Gastroesophageal sphincter (tissue), 4 donors: ENCODE measurements at regions not wholly inside any gene's neighbourhood (a gene's known extent, or its start where the extent isn't known, plus 50 kb on each side); places are given as distances from the start of the nearest gene placed in this dataset.

Source experiments
- ATAC-seq: fragments of 150-250 bp; one replicate; pipeline ENCODE4 v1.9.1; 2016; ENCODE audit warnings: mild to moderate bottlenecking, moderate library complexity
- H3K27ac ChIP-seq, 4 donors: fragments of 200-600 bp; sonication (generic) in 3 of 4; 1 replicate in 3 of 4; 2 replicates in 1 of 4; pipeline ENCODE4 v1.5.1; 2016 to 2019
- H3K27me3 ChIP-seq: fragments of 200-600 bp; sonication (generic); one replicate; pipeline ENCODE4 v1.5.1; 2019
- H3K36me3 ChIP-seq, 2 donors: fragments of 200-600 bp; sonication (generic); one replicate each; pipeline ENCODE4 v1.5.1; 2019; ENCODE audit warnings: control low read depth in 1 of 2
- H3K4me1 ChIP-seq, 3 donors: fragments of 200-600 bp; sonication (generic); 1 replicate in 2 of 3; 2 replicates in 1 of 3; pipeline ENCODE4 v1.5.1; 2016 to 2019; ENCODE audit warnings: control low read depth in 2 of 3
- H3K4me3 ChIP-seq, 2 donors: fragments of 200-600 bp; sonication (generic); one replicate each; pipeline ENCODE4 v1.5.1; 2019; ENCODE audit warnings: mild to moderate bottlenecking in 1 of 2, moderate library complexity in 1 of 2
- H3K9me3 ChIP-seq, 3 donors: fragments of 200-600 bp; sonication (generic); one replicate each; pipeline ENCODE4 v1.5.1; 2017 to 2019; ENCODE audit warnings: control low read depth in 2 of 3
- CTCF ChIP-seq, 4 experiments: fragments of 200-600 bp in 2 of 4; fragments of 450-650 bp in 2 of 4; sonication (generic) in 1 of 4; IDR thresholded peaks; one replicate each; pipeline ENCODE4 v1.5.1; 2017 to 2019; ENCODE audit warnings: antibody characterized with exemption in 4 of 4, mild to moderate bottlenecking in 2 of 4, moderate library complexity in 2 of 4
- EP300 ChIP-seq: sonication (generic); formaldehyde crosslinking; IDR thresholded peaks from one replicate; pipeline ENCODE4 v1.6.1; 2017; ENCODE audit warnings: antibody characterized with exemption, mild to moderate bottlenecking
- POLR2A ChIP-seq, 2 donors: fragments of 450-650 bp; IDR thresholded peaks; one replicate each; pipeline ENCODE4 v1.6.1; 2017; ENCODE audit warnings: antibody characterized with exemption in 2 of 2, mild to moderate bottlenecking in 2 of 2, moderate library complexity in 1 of 2
- POLR2AphosphoS5 ChIP-seq: sonication (generic); formaldehyde crosslinking; IDR thresholded peaks from one replicate; pipeline ENCODE4 v1.6.1; 2017; ENCODE audit warnings: antibody characterized with exemption
- WGBS, 2 donors: methylation state at CpG; one replicate each; pipeline ENCODE4 v1.1.5; 2018; ENCODE audit warnings: low coverage in 1 of 2; 5-methylcytosine and 5-hydroxymethylcytosine counted together

GRCh38 chr2:88810017-88810416 is 118.5 kb downstream of the RPIA start:
- H3K9me3 ChIP-seq, result no peaks in the 10 kb centered on the region
- H3K4me1 ChIP-seq, result no peaks in the 10 kb centered on the region
- TF ChIP-seq CTCF (IDR thresholded peaks at IDR 0.05) (no peak), EP300 (no peak), POLR2A (IDR thresholded peaks at IDR 0.05) (no peak), POLR2AphosphoS5 (no peak)
- no peak overlapping the region for H3K4me3 ChIP-seq
- WGBS, 2 donors, result 32% methylated on average over 2 of the region's 2 CpGs; no CpG with 5 or more reads in 1 of the 2 donors
- no peak overlapping the region for H3K27ac ChIP-seq
- no peak for ATAC-seq
- peaks cover 28% of the 10 kb centered on the region for H3K27me3 ChIP-seq
- H3K36me3 ChIP-seq, result no peaks in the 10 kb centered on the region

GRCh38 chr2:88810488-88810887 is 119.0 kb downstream of the RPIA start:
- no peak overlapping the region for H3K27ac ChIP-seq
- no peak for TF ChIP-seq POLR2AphosphoS5
- TF ChIP-seq POLR2A (IDR thresholded peaks at IDR 0.05), result no peak
- no peak for TF ChIP-seq EP300
- no peak for TF ChIP-seq CTCF (IDR thresholded peaks at IDR 0.05)
- peaks cover 28% of the 10 kb centered on the region for H3K27me3 ChIP-seq
- H3K9me3 ChIP-seq, result peaks cover 0 to under 1% (median 0%) of the 10 kb centered on the region in 3 donors
- H3K4me3 ChIP-seq, result no peak overlapping the region
- no peaks in the 10 kb centered on the region for H3K36me3 ChIP-seq
- WGBS, 2 donors, result 84% methylated on average over 3 of the region's 8 CpGs; no CpG with 5 or more reads in 1 of the 2 donors
- ATAC-seq, result no peak
- no peaks in the 10 kb centered on the region for H3K4me1 ChIP-seq

DNA sequence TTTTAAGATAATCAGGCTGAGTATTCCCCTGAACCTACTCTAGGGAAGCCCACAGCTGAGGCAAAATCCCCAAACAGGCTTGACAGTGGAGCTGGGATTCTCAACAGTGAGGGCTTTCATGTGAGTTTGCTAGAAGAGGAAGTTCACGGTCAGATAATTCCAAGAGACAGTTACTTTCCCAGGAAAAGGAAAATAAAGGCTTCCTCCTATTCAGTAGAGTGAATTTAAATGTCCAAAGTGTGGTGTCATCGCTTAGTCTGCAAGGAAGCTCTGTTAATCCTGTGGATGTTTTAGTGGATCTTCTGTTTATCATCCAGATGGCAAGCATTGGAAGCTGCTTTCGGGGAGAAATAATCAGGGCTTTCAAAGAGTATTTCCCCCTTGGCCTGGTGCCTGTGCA is 119.8 kb downstream of the RPIA start:
- whole genome bisulfite sequencing, 2 donors, result 37 to 55% methylated on average over 3 of the region's 3 CpGs
- no peak overlapping the region for H3K27ac ChIP-seq
- H3K27me3 ChIP-seq, result peaks cover 28% of the 10 kb centered on the region
- no peak overlapping the region for H3K4me3 ChIP-seq
- ATAC-seq, result no peak
- no peaks in the 10 kb centered on the region for H3K36me3 ChIP-seq
- no peaks in the 10 kb centered on the region for H3K4me1 ChIP-seq
- H3K9me3 ChIP-seq, result peaks cover 0 to 8% (median 0%) of the 10 kb centered on the region in 3 donors
- no peak for TF ChIP-seq POLR2AphosphoS5
- no peak for TF ChIP-seq POLR2A (IDR thresholded peaks at IDR 0.05)
- TF ChIP-seq EP300, result no peak
- TF ChIP-seq CTCF (IDR thresholded peaks at IDR 0.05), result no peak

DNA sequence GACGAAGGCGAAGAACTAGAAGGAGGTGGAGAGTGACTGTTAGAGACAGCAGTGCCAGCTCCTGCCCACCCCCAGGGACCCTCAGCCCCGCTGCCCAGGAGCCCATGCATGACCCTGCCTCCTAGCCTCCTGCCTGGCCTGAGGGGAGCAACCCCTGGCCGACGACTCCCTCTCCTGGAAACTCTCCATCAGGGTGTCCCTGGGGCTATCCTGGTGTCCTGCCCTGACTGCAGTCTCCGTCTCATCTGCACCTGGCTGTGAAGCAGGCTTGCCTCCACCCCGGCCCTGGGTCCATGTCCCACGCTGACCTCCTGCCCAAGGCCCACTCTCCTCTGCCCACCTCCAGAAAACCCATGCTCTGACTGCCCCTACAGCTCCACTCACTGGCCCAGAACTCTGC is 120.2 kb downstream of the RPIA start:
- H3K27ac ChIP-seq, result no peak overlapping the region
- WGBS, 2 donors, result 80 to 88% methylated on average over 3 to 4 of the region's 8 CpGs
- TF ChIP-seq POLR2AphosphoS5 (no peak), POLR2A (IDR thresholded peaks at IDR 0.05) (no peak), EP300 (no peak), CTCF (IDR thresholded peaks at IDR 0.05) (no peak)

GRCh38 chr2:88813612-88814011 is 122.1 kb downstream of the RPIA start:
- H3K27me3 ChIP-seq, result peaks cover 12% of the 10 kb centered on the region
- no peak for ATAC-seq
- 100% methylated on average over 1 of the region's 4 CpGs; no CpG with 5 or more reads in 1 of the 2 donors for WGBS, 2 donors
- no peak for TF ChIP-seq CTCF (IDR thresholded peaks at IDR 0.05)
- TF ChIP-seq POLR2A (IDR thresholded peaks at IDR 0.05), result no peak
- TF ChIP-seq EP300, result no peak
- TF ChIP-seq POLR2AphosphoS5, result no peak
- H3K36me3 ChIP-seq, result no peaks in the 10 kb centered on the region
- H3K27ac ChIP-seq, result no peak overlapping the region
- no peaks in the 10 kb centered on the region for H3K4me1 ChIP-seq
- H3K4me3 ChIP-seq, result no peak overlapping the region
- peaks cover 0 to 9% (median 0%) of the 10 kb centered on the region in 3 donors for H3K9me3 ChIP-seq

More for the DNA sequence above, 120.2 kb downstream of the RPIA start:
- no peak for ATAC-seq
- H3K9me3 ChIP-seq, result peaks cover 0 to 9% (median 0%) of the 10 kb centered on the region in 3 donors
- H3K4me3 ChIP-seq, result no peak overlapping the region
- no peaks in the 10 kb centered on the region for H3K4me1 ChIP-seq
- no peaks in the 10 kb centered on the region for H3K36me3 ChIP-seq
- H3K27me3 ChIP-seq, result peaks cover 27% of the 10 kb centered on the region
